ENCODE measurements at regions not wholly inside any gene's neighbourhood (a gene's known extent, or its start where the extent isn't known, plus 50 kb on each side); places are given as distances from the start of the nearest gene placed in this dataset.
"Not testable (repeated sequence)": the region's sequence is repeated elsewhere in the genome, so short reads cannot be mapped to it uniquely, and the experiment has no call there.

DNA sequence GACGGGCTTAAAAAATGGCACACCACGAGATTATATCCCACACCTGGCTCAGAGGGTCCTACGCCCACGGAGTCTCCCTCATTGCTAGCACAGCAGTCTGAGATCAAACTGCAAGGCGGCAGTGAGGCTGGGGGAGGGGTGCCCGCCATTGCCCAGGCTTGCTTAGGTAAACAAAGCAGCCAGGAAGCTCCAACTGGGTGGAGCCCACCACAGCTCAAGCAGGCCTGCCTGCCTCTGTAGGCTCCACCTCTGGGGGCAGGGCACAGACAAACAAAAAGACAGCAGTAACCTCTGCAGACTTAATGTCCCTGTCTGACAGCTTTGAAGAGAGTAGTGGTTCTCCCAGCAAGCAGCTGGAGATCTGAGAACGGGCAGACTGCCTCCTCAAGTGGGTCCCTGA is 386.4 kb upstream of the GJE1 start:
- H3K9me3 Mint-ChIP-seq; H3K4me1 Mint-ChIP-seq; POLR2A ChIA-PET; H3K27ac Mint-ChIP-seq; H3K36me3 Mint-ChIP-seq; ATAC-seq (ENCODE audit: low read depth); DNase-seq; H3K4me3 Mint-ChIP-seq; H3K27me3 Mint-ChIP-seq: not testable (repeated sequence)

DNA sequence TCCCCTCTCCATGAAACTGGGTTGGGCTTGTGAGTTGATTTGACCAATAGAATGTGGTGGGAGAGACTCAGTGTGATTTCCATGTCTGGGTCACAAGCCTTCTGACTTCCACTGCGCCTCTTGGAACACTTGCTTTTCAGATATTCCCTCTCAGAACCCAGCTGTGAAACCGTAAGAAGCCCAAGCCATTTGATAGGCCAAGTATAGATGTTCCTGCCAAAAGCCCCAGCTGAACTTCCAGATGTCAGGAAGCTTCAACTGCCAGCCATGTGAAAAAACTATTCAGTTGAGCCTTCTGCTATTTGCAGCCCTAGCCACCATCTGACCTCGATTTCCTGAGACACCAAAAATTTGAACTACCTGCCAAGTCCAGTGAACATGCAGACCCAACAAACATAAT is 387.8 kb upstream of the GJE1 start:
- Mint-ChIP-seq H3K27ac (no peak overlapping the region), H3K4me1 (no peaks in the 10 kb centered on the region), H3K27me3 (no peaks in the 10 kb centered on the region), H3K4me3 (no peak overlapping the region), H3K9me3 (peaks cover 1% of the 10 kb centered on the region), H3K36me3 (no peaks in the 10 kb centered on the region)
- DNase-seq (no peak), ATAC-seq (ENCODE audit: low read depth) (no peak)
- POLR2A ChIA-PET, result no interaction called here

DNA sequence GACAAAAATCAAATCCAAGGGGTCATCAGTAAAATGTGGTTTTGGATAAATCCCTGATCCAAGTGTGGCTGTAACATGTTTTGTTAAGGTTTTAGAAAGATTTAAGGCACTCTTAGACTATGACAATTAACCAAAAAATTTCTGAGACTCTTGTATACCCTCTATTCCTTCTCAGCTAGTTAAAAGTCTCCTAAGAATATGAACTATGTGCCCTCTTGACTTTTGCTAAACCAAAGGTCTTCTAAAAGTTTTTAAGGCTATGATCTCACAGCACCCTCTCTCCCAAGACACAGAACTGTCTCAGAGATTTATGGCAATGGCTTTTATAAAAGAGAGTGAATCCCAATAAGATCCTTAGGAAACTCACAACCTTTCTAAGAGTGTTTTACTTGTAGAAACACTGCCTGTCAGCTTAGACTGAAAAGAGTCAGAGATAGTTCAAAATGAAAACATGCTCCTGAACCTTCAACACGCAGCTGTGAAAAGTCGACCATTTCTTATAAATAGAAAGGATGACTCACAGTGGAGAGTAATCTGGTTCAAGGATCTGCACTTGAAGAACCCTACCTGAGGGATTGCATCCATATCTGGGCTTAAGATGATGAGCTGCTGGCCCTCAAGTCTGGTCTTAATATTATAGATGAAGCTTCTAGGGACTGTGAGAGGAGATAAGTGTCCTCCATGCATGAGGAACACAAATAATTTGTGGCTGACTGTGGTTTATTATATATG is 388.4 kb upstream of the GJE1 start:
- DNase-seq (no peak), ATAC-seq (ENCODE audit: low read depth) (no peak)
- H3K27me3 Mint-ChIP-seq, result no peaks in the 10 kb centered on the region
- no peak overlapping the region for H3K27ac Mint-ChIP-seq
- POLR2A ChIA-PET, result no interaction called here
- no peak overlapping the region for H3K4me3 Mint-ChIP-seq
- no peaks in the 10 kb centered on the region for H3K36me3 Mint-ChIP-seq
- no peaks in the 10 kb centered on the region for H3K4me1 Mint-ChIP-seq
- peaks cover 1% of the 10 kb centered on the region for H3K9me3 Mint-ChIP-seq

DNA sequence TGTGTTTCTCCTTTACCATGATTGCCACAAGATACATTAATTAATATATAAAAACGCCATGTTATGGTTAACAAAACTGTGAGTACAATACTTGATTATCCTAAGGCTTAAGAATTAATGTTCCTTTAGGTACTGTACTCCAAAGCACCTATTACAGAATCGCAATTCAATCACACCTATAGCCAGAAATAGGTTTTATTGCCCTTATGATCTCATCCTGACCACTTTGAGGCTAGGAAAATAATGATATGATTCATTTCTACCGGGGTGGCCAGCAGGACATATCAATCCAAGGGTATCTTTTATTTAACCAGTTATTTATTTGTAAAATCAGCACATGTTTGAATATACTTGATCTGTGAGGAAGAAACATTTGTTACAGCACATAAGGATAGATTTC is 396.6 kb upstream of the GJE1 start:
- POLR2A ChIA-PET, result no interaction called here
- no peak overlapping the region for H3K27ac Mint-ChIP-seq
- H3K4me3 Mint-ChIP-seq, result no peak overlapping the region
- no peaks in the 10 kb centered on the region for H3K9me3 Mint-ChIP-seq
- DNase-seq, result no peak
- no peaks in the 10 kb centered on the region for H3K36me3 Mint-ChIP-seq
- H3K4me1 Mint-ChIP-seq, result no peaks in the 10 kb centered on the region
- no peaks in the 10 kb centered on the region for H3K27me3 Mint-ChIP-seq
- ATAC-seq (ENCODE audit: low read depth), result no peak

DNA sequence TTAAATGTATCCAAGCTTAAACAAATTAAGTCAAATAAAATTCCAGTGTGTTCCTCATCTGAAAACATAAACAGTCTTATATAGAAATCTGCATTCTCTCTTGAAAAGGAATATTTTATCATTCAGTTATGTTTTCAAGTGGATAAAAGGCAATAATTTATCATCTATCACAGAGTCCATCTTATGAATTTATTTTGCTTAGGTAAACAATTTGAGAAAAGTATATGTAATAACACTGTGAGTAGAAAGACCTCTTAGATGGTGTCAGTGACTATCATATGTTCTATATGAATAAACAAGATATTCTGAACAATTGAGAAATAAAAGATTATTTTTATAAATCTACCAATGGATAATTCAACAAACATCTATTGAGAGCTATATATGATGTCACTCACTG is 397.6 kb upstream of the GJE1 start:
- ATAC-seq (ENCODE audit: low read depth) (no peak), DNase-seq (no peak)
- H3K9me3 Mint-ChIP-seq, result no peaks in the 10 kb centered on the region
- no peaks in the 10 kb centered on the region for H3K27me3 Mint-ChIP-seq
- H3K4me1 Mint-ChIP-seq, result no peaks in the 10 kb centered on the region
- POLR2A ChIA-PET, result no interaction called here
- no peak overlapping the region for H3K27ac Mint-ChIP-seq
- no peak overlapping the region for H3K4me3 Mint-ChIP-seq
- H3K36me3 Mint-ChIP-seq, result no peaks in the 10 kb centered on the region

DNA sequence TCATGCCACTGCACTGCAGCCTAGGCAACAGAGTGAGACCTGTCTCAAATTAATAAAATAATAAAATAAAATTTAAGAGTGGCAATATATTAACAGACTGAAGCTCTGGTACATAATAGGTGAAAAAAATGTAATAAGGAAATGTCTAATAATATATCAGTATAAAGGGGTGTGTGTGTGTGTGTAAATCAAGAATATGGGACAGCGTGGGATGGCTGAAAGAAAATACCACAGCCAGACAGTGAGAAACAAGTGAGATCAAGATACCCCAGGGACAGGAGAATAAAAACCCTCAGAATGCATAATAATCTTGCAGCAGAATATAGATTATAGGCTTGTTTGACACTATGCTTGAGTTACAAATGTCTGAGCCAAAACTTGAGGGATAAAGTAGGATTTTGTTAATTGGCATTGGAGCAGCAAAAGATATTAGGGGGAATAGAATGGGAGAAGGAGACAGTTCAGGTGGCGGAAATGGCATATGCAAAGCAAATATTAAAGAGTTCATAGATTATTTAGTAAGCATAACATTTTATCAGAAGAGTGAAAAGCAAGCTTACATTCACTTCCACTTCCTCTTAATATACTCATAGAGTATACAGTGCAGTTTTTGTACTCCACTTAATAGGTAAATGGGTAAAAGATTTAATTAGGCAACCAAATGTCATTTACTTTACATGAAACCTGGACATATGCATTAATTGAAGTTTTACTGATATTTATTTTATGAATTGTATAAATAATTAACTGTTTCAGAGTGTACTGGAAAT is 398.5 kb upstream of the GJE1 start:
- no peak overlapping the region for H3K4me3 Mint-ChIP-seq
- DNase-seq (no peak), ATAC-seq (ENCODE audit: low read depth) (no peak)
- H3K4me1 Mint-ChIP-seq, result no peaks in the 10 kb centered on the region
- H3K9me3 Mint-ChIP-seq, result no peaks in the 10 kb centered on the region
- POLR2A ChIA-PET, result no interaction called here
- no peaks in the 10 kb centered on the region for H3K36me3 Mint-ChIP-seq
- H3K27me3 Mint-ChIP-seq, result no peaks in the 10 kb centered on the region
- H3K27ac Mint-ChIP-seq, result no peak overlapping the region

DNA sequence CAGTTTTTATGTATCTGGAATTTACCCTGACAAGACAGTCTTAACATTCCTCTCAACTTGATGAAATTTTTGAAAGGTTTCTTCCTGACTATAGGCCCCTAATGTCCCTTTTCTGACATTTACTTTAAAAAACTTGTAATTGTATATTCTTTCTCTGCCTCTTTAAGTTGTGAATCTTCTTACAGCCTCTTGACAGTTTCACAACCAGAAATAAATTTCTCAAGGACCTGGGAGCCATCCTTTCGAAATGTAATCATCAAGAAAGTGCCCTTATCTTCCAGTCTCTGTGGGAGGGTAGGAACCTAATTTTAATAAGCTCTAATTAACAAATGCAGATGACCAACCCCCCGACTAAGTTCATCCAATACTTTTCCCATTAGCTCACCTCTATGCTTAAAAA is 403.6 kb upstream of the GJE1 start:
- DNase-seq, result no peak
- Mint-ChIP-seq H3K36me3 (no peaks in the 10 kb centered on the region), H3K4me1 (no peaks in the 10 kb centered on the region), H3K27me3 (no peaks in the 10 kb centered on the region), H3K27ac (no peak overlapping the region), H3K4me3 (no peak overlapping the region), H3K9me3 (no peaks in the 10 kb centered on the region)
- ATAC-seq (ENCODE audit: low read depth), result no peak
- POLR2A ChIA-PET, result no interaction called here

DNA sequence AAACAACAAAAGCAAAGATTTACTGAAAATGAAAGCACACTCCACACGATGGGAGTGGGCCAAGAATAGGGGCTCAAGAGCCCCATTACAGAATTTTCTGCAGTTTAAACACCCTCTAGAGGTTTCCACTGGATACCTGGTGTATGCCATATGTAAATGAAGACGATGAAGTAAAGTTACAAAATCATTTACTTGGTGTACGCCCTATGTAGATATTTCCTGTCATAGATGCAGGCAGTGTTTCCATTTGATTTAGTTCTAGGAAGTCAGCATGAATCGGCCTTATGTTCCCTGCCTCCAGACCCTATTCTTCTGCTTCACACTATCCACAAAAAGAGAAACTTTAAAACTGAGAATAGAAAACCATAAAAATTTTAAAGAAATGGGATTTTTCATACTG is 404.4 kb upstream of the GJE1 start:
- H3K4me1 Mint-ChIP-seq, result no peaks in the 10 kb centered on the region
- H3K27ac Mint-ChIP-seq, result no peak overlapping the region
- no peaks in the 10 kb centered on the region for H3K9me3 Mint-ChIP-seq
- no peaks in the 10 kb centered on the region for H3K36me3 Mint-ChIP-seq
- H3K27me3 Mint-ChIP-seq, result no peaks in the 10 kb centered on the region
- POLR2A ChIA-PET, result no interaction called here
- no peak overlapping the region for H3K4me3 Mint-ChIP-seq
- no peak for ATAC-seq (ENCODE audit: low read depth)
- no peak for DNase-seq

DNA sequence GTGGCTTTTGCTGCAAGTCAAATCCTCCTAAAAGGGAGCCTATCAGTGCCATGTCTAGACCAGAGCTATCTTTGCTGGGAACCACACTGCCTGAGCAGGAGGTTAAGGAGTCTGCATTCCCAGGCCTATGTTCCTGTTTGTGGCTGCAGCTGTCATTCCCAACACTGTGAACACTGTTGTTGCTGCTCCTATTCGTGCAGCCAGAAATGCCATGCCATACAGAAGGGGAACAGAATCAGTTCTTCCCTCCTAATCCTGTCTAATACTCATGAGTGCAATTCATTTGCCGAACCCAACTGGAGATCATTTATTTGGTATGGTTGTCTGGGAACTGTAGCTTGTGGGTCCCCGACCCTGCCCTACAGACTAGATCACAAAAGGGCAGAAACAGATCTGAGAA is 406.5 kb upstream of the GJE1 start:
- H3K9me3 Mint-ChIP-seq, result peaks cover 2% of the 10 kb centered on the region
- H3K27ac Mint-ChIP-seq, result no peak overlapping the region
- POLR2A ChIA-PET, result no interaction called here
- H3K36me3 Mint-ChIP-seq, result no peaks in the 10 kb centered on the region
- ATAC-seq (ENCODE audit: low read depth), result no peak
- no peaks in the 10 kb centered on the region for H3K4me1 Mint-ChIP-seq
- no peak overlapping the region for H3K4me3 Mint-ChIP-seq
- no peaks in the 10 kb centered on the region for H3K27me3 Mint-ChIP-seq
- no peak for DNase-seq

DNA sequence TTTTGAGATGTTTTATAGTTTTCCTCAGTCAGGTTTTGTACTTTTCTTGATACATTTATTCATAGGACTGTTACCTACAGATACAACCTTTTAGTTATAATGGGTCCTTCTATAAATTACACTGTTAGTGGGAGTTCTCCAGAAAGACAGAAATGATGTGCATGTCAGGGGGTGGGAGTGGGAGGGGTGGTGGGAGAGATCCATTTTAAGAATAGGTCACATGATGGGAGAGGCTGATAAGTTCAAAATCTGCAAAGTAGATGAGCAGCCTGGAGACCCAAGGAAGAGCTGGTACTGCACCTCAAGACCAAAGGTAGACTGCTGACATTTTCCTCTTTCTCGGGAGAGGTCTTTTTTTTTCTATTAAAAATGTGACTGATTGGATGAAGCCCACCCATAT is 408.0 kb upstream of the GJE1 start:
- H3K27me3 Mint-ChIP-seq, result no peaks in the 10 kb centered on the region
- POLR2A ChIA-PET, result no interaction called here
- no peak overlapping the region for H3K4me3 Mint-ChIP-seq
- H3K27ac Mint-ChIP-seq, result no peak overlapping the region
- H3K9me3 Mint-ChIP-seq, result peaks cover 2% of the 10 kb centered on the region
- no peaks in the 10 kb centered on the region for H3K4me1 Mint-ChIP-seq
- ATAC-seq (ENCODE audit: low read depth) (no peak), DNase-seq (no peak)
- no peaks in the 10 kb centered on the region for H3K36me3 Mint-ChIP-seq

DNA sequence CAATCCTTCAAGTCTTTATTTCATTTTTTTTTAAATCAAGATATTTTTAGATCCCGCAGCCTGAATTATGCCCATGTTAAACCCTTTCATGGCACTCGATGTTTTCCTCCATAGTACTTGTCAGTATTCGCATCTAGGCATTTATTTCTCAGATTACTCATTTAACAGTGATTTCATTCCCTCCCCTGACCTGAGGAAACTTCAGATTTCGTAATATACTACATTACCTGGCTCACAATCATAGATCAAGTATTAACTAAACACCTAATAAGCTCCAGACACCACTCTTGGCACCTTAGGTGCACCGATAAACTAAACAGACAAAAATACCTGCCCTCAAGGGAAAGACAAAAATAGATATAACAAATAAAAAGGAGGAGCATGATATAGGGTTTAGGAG is 413.2 kb upstream of the GJE1 start:
- DNase-seq, result no peak
- Mint-ChIP-seq H3K36me3 (no peaks in the 10 kb centered on the region), H3K9me3 (peaks cover 2% of the 10 kb centered on the region), H3K4me1 (no peaks in the 10 kb centered on the region), H3K27me3 (no peaks in the 10 kb centered on the region), H3K27ac (no peak overlapping the region), H3K4me3 (no peak overlapping the region)
- POLR2A ChIA-PET, result no interaction called here
- ATAC-seq (ENCODE audit: low read depth), result no peak

DNA sequence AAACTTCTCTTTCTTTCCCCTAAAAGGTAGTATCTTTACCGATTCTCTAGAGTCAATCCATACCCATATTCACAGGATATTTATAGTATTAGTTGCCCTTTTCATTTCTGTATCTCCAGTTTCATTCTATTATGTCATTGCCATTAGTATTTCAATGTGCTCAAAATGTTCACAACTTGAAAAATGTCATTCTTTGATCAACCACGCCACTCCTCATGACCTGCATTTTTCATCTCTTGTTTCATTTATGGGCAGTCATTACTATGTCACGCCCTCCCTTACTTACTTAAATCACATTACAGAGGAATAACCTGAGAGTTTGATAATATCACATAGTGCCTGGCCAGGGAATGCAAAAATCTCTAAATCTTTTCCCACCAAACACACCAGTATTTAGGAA is 427.3 kb upstream of the GJE1 start:
- no peak for DNase-seq
- no peak for ATAC-seq (ENCODE audit: low read depth)
- H3K4me3 Mint-ChIP-seq, result no peak overlapping the region
- H3K9me3 Mint-ChIP-seq, result no peaks in the 10 kb centered on the region
- H3K4me1 Mint-ChIP-seq, result no peaks in the 10 kb centered on the region
- no peaks in the 10 kb centered on the region for H3K36me3 Mint-ChIP-seq
- no peak overlapping the region for H3K27ac Mint-ChIP-seq
- H3K27me3 Mint-ChIP-seq, result no peaks in the 10 kb centered on the region
- POLR2A ChIA-PET, result no interaction called here

DNA sequence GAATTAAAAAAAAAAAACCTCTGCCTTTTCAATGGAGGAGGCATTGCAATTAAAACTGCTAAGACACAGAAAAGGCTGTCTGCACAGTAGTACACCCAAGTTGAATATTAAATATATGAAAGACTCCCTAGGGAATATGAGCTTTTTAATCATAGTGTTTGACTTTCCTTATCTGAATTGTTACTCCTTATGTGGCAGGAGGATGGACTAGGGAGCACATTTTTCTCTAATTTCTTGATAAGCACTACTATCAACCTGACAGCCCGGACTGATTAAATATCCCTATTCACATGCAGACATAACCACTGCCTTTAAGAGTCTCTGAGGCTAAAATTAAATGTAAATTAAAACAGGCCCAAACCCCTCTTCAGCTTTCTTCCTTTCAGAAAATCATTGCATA is 428.6 kb upstream of the GJE1 start:
- Mint-ChIP-seq H3K27me3 (no peaks in the 10 kb centered on the region), H3K36me3 (no peaks in the 10 kb centered on the region), H3K4me3 (no peak overlapping the region), H3K4me1 (no peaks in the 10 kb centered on the region), H3K9me3 (no peaks in the 10 kb centered on the region), H3K27ac (no peak overlapping the region)
- POLR2A ChIA-PET, result no interaction called here
- ATAC-seq (ENCODE audit: low read depth) (no peak), DNase-seq (no peak)

DNA sequence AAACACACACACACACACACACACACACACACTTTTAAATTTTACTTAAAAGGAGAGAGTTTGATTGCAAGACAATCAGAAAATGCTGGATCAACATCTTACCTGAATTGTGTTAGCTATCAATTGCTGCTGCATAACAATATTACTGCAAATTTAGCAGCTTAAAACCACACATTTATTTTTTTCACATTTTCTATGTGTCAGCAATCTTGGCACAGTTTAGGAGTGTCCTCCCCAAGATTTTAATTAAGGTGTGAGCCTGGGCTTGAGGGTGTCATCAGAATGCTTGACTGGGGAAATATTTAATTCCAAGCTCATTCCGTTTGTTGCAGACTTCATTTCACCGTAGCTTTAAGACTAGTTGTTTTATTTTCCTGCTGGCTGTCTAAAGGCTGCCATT is 431.0 kb upstream of the GJE1 start:
- H3K36me3 Mint-ChIP-seq, result no peaks in the 10 kb centered on the region
- ATAC-seq (ENCODE audit: low read depth) (no peak), DNase-seq (no peak)
- no peaks in the 10 kb centered on the region for H3K9me3 Mint-ChIP-seq
- H3K27me3 Mint-ChIP-seq, result no peaks in the 10 kb centered on the region
- no peak overlapping the region for H3K27ac Mint-ChIP-seq
- H3K4me3 Mint-ChIP-seq, result no peak overlapping the region
- no peaks in the 10 kb centered on the region for H3K4me1 Mint-ChIP-seq
- POLR2A ChIA-PET, result no interaction called here

All from activated naive CD8-positive, alpha-beta T cell treated with anti-CD3 and anti-CD28 coated beads, Interleukin-2, amount 10 ng/mL, durations not matched to agents 7 days and 5 days (primary cell).